ENCODE measurements at regions not wholly inside any gene's neighbourhood (a gene's known extent, or its start where the extent isn't known, plus 50 kb on each side); places are given as distances from the start of the nearest gene placed in this dataset.

DNA sequence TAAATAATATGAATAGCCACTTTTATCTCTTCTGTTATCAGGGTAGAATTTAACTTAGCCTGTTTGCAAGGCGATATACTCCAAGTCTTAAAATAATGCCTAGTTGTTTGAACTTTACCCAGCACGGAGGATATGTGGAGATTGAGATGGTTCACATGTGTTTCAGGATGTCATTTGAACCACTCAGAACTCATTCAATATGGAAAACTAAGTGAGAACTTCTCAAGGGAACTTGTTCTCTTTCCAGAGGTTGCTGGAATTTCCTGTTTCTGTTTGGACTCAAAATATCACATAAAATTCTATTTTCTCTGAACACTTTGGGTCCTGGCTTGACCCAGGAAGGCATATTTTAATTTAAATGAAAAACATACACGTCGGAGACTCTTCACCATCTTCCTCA lies 139.1 kb upstream of the MYO10 start (continued):
- TF ChIP-seq HDAC2 (IDR thresholded peaks at IDR 0.05; ENCODE audit: borderline replicate concordance in 1 of 2, low read depth in 2 of 2, low read length in 2 of 2) (no peak), SUZ12 (IDR thresholded peaks at IDR 0.05; ENCODE audit: low read length) (no peak), GTF2F1 (IDR thresholded peaks at IDR 0.05; ENCODE audit: borderline replicate concordance, low read depth, low read length) (no peak)
- TF ChIP-seq, protein P1, sequence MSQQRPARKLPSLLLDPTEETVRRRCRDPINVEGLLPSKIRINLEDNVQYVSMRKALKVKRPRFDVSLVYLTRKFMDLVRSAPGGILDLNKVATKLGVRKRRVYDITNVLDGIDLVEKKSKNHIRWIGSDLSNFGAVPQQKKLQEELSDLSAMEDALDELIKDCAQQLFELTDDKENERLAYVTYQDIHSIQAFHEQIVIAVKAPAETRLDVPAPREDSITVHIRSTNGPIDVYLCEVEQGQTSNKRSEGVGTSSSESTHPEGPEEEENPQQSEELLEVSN (IDR thresholded peaks at IDR 0.05), result no peak

Data from H1 (cell line).